ENCODE measurements at regions not wholly inside any gene's neighbourhood (a gene's known extent, or its start where the extent isn't known, plus 50 kb on each side); places are given as distances from the start of the nearest gene placed in this dataset.

DNA sequence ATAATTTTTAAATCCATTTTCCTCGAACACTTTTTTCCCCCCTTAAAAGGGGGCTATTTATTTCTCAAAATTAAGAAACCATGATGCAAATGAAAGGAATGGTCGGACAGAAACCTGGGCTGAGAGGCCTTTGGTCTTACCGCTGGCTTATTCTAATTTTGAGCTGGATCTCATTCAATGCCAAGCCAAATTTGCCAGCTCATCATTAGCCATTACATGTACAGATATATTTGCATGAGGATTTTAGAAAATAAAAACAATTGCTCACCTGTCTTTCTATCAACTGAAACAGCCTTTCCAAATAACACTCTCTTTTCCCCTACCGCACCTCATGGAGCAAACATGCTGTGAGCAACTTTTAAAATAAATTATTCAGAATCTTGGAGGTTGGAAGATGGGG, 219.5 kb upstream of the DTNBP1 start:
- no peaks in the 10 kb centered on the region; the same call in 1 of the 2 replicates for H3K27me3 ChIP-seq (ENCODE audit: control insufficient read depth, insufficient read depth, low read length)
- H3K4me3 ChIP-seq (ENCODE audit: low read depth, low read length), result no peak overlapping the region
- no peaks in the 10 kb centered on the region for H3K36me3 ChIP-seq (ENCODE audit: control insufficient read depth, insufficient read depth, low read length)
- TF ChIP-seq, protein P1, sequence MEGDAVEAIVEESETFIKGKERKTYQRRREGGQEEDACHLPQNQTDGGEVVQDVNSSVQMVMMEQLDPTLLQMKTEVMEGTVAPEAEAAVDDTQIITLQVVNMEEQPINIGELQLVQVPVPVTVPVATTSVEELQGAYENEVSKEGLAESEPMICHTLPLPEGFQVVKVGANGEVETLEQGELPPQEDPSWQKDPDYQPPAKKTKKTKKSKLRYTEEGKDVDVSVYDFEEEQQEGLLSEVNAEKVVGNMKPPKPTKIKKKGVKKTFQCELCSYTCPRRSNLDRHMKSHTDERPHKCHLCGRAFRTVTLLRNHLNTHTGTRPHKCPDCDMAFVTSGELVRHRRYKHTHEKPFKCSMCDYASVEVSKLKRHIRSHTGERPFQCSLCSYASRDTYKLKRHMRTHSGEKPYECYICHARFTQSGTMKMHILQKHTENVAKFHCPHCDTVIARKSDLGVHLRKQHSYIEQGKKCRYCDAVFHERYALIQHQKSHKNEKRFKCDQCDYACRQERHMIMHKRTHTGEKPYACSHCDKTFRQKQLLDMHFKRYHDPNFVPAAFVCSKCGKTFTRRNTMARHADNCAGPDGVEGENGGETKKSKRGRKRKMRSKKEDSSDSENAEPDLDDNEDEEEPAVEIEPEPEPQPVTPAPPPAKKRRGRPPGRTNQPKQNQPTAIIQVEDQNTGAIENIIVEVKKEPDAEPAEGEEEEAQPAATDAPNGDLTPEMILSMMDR (IDR thresholded peaks at IDR 0.05; ENCODE audit: insufficient read depth, low read depth, low read length), result no peak
- DNase-seq (ENCODE audit: low read depth), result no peak
- POLR2A ChIA-PET, result no interaction called here
- CTCF ChIA-PET, result no interaction called here

DNA sequence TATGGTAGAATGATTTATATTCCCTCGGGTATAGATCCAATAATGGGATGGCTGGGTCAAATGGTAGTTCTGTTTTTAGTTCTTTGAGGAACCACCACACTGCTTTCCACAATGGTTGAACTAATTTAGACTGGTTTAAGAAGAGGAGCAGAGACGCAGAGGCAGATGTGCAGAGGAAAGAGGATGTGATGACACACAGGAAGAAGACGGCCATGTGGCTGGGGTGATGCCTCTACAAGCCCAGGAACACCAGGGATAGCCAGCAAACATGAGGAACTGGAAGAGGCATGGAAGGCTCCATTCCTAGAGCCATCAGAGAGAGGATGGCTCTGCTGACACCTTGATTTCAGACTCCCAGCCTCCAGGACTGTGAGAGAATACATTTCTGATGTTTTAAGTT, 218.3 kb upstream of the DTNBP1 start:
- no peak for DNase-seq (ENCODE audit: low read depth)
- H3K27me3 ChIP-seq (ENCODE audit: control insufficient read depth, insufficient read depth, low read length), result no peaks in the 10 kb centered on the region; the same call in 1 of the 2 replicates
- CTCF ChIA-PET, result interaction anchor here (0.9 kb wide), 1 partner anchor 86 kb away, joined by 3 read pairs; no protein-coding TSS in a partner anchor
- TF ChIP-seq, protein P1 (IDR thresholded peaks at IDR 0.05; ENCODE audit: insufficient read depth, low read depth, low read length), result no peak
- no peak overlapping the region for H3K4me3 ChIP-seq (ENCODE audit: low read depth, low read length)
- POLR2A ChIA-PET, result no interaction called here
- no peaks in the 10 kb centered on the region for H3K36me3 ChIP-seq (ENCODE audit: control insufficient read depth, insufficient read depth, low read length)

DNA sequence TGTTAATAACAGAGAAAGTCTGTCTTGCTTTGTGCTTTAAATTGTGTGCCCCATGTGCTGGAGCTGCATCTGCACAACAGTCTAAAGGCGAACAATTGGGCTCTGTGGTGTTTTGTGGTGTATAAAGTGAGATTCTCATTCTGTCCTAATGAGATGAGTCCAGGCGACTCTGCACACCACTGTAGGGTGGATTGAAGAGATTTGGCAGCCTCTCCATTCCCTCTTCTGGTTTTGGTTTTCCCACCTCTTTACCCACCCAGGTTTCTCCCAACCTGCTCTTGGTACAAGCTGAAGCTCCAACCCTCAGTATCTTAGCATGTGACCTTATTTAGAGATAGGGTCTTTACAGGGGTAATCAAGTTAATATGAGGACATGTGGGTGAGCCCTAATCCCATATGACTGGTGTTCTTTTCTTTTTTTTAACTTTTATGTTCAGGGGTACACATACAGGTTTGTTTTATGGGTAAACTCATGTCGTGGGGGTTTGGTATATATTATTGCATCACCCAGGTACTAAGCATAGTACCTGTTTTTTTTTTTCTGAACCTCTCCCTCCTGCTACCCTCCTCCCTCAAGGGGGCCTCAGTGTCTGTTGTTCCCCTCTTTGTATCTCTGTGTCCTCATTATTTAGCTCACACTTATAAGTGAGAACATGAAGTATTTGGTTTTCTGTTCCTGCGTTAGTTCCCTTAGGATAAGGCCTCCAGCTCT, 217.6 kb upstream of the DTNBP1 start:
- Histone ChIP-seq H3K4me3 (ENCODE audit: low read depth, low read length) (no peak overlapping the region), H3K36me3 (ENCODE audit: control insufficient read depth, insufficient read depth, low read length) (no peaks in the 10 kb centered on the region), H3K27me3 (ENCODE audit: control insufficient read depth, insufficient read depth, low read length) (no peaks in the 10 kb centered on the region; the same call in 1 of the 2 replicates)
- ChIA-PET POLR2A (no interaction called here), CTCF (interaction anchor here (0.6 to 0.9 kb wide), 3 partner anchors 16 to 240 kb away, joined by 3 to 4 read pairs (median 3); no protein-coding TSS in a partner anchor)
- TF ChIP-seq, protein P1 (IDR thresholded peaks at IDR 0.05; ENCODE audit: insufficient read depth, low read depth, low read length), result no peak
- DNase-seq (ENCODE audit: low read depth), result no peak

DNA sequence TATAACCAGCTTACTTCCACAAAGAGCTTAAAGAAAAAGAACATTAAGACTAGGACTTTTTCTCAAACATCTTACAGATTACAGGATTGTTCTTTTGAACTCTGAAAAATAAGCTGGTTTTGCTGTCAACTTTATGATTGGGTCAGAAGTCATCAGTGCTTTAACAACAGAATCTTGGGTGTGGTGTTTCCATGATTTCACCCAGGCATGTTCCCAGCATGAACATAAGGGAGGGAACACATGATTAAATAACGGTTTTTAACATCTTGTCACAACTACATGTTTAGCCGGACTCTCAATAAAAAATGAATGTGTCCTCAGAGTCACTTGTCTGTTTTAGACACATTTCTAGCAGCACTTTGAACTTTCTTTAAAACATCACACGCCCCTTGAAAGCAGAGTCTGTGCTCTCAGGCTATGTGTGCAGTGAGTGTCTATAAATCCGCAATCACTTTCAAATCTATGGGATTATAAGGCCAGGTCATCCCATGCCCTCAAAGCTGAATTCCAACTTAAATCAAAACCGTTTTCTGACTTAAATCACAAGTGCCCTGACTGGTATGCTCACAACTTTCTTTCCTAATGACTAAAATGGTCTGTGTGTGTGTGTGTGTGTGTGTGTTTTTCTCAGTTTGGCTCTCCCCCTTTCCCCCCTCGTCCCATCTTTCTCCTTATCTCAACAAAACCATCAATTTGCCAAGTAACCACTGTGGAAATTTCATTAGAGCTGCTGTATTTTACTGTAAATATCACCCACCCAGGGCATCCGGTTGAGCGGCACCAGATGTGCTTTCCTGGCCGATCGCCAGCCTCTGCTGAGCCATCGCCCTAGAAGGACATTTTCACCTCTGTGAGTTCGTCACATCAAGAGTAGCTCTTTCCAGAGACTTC, 216.8 kb upstream of the DTNBP1 start:
- H3K27me3 ChIP-seq (ENCODE audit: control insufficient read depth, insufficient read depth, low read length), result no peaks in the 10 kb centered on the region; the same call in 1 of the 2 replicates
- CTCF ChIA-PET, result interaction anchor here (0.6 kb wide), 3 partner anchors 16 to 253 kb away, joined by 3 to 4 read pairs (median 3); no protein-coding TSS in a partner anchor
- H3K4me3 ChIP-seq (ENCODE audit: low read depth, low read length), result no peak overlapping the region
- POLR2A ChIA-PET, result no interaction called here
- no peaks in the 10 kb centered on the region for H3K36me3 ChIP-seq (ENCODE audit: control insufficient read depth, insufficient read depth, low read length)
- TF ChIP-seq, protein P1 (IDR thresholded peaks at IDR 0.05; ENCODE audit: insufficient read depth, low read depth, low read length), result no peak
- DNase-seq (ENCODE audit: low read depth), result no peak

DNA sequence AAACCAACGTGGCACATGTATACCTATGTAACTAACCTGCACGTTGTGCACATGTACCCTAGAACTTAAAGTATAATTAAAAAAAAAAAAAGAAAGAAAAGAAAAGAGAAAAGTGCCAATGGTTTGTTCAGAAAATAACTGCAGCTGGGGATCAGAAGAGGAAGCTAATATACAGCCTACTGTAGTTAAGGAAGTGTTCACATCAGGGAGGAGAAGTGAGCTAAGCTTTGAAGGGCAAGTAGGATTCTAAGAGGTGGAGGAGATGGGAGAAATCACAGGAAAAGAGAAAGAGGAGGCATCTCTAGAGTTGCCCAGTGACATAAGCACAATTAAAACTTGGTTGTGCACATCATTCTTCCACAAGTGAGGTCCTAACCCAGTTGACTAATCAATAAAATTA, 214.4 kb upstream of the DTNBP1 start:
- CTCF ChIA-PET, result no interaction called here

More for the DNA sequence above, 214.4 kb upstream of the DTNBP1 start:
- H3K36me3 ChIP-seq (ENCODE audit: control insufficient read depth, insufficient read depth, low read length), result no peaks in the 10 kb centered on the region
- H3K4me3 ChIP-seq (ENCODE audit: low read depth, low read length), result no peak overlapping the region
- H3K27me3 ChIP-seq (ENCODE audit: control insufficient read depth, insufficient read depth, low read length), result no peaks in the 10 kb centered on the region; the same call in 1 of the 2 replicates
- no peak for DNase-seq (ENCODE audit: low read depth)
- POLR2A ChIA-PET, result no interaction called here
- TF ChIP-seq, protein P1 (IDR thresholded peaks at IDR 0.05; ENCODE audit: insufficient read depth, low read depth, low read length), result no peak
